GM23338 (cell line): ENCODE measurements at regions not wholly inside any gene's neighbourhood (a gene's known extent, or its start where the extent isn't known, plus 50 kb on each side); places are given as distances from the start of the nearest gene placed in this dataset.

Experiments
- EZH2 ChIP-seq: fragments of 200-600 bp; sonication (generic); IDR thresholded peaks from one replicate; pipeline ENCODE4 v1.8.0; 2017; ENCODE audit warnings: antibody characterized with exemption, mild to moderate bottlenecking, low read depth; ENCODE audit not compliant: unreplicated experiment
- NANOG ChIP-seq: IDR thresholded peaks from 2 replicates; pipeline ENCODE4 v1.6.1; 2016; ENCODE audit warnings: antibody characterized with exemption, borderline replicate concordance
- POLR2AphosphoS5 ChIP-seq: IDR thresholded peaks from 2 replicates; pipeline ENCODE4 v1.6.1; 2016; ENCODE audit warnings: antibody characterized with exemption, low read depth
- STAT1 ChIP-seq: IDR thresholded peaks from one replicate; pipeline ENCODE4 v1.6.1; 2016; ENCODE audit warnings: antibody characterized with exemption; ENCODE audit not compliant: unreplicated experiment
- TF ChIP-seq, protein P1 (sequence below), 2 experiments: fragments of 200-600 bp in 1 of 2; sonication (generic) in 1 of 2; conservative IDR thresholded peaks; 2 replicates each; pipeline versions ENCODE4 v1.5.1 to v1.6.1; 2016 to 2017; ENCODE audit warnings: antibody characterized with exemption in 2 of 2, low read depth in 2 of 2, mild to moderate bottlenecking in 2 of 2, moderate library complexity in 1 of 2

- TF ChIP-seq STAT1, result no peak
- TF ChIP-seq, protein P1, sequence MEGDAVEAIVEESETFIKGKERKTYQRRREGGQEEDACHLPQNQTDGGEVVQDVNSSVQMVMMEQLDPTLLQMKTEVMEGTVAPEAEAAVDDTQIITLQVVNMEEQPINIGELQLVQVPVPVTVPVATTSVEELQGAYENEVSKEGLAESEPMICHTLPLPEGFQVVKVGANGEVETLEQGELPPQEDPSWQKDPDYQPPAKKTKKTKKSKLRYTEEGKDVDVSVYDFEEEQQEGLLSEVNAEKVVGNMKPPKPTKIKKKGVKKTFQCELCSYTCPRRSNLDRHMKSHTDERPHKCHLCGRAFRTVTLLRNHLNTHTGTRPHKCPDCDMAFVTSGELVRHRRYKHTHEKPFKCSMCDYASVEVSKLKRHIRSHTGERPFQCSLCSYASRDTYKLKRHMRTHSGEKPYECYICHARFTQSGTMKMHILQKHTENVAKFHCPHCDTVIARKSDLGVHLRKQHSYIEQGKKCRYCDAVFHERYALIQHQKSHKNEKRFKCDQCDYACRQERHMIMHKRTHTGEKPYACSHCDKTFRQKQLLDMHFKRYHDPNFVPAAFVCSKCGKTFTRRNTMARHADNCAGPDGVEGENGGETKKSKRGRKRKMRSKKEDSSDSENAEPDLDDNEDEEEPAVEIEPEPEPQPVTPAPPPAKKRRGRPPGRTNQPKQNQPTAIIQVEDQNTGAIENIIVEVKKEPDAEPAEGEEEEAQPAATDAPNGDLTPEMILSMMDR (conservative IDR thresholded peaks at IDR 0.05; ENCODE audit: low read depth in 2 of 2), result no peak
- no peak for TF ChIP-seq POLR2AphosphoS5
- TF ChIP-seq EZH2, result no peak
- TF ChIP-seq NANOG, result no peak
Measured at GRCh38 chr12:28866296-28866695, 282.8 kb upstream of the FAR2 start.
